ENCODE measurements at regions not wholly inside any gene's neighbourhood (a gene's known extent, or its start where the extent isn't known, plus 50 kb on each side); places are given as distances from the start of the nearest gene placed in this dataset.

DNA sequence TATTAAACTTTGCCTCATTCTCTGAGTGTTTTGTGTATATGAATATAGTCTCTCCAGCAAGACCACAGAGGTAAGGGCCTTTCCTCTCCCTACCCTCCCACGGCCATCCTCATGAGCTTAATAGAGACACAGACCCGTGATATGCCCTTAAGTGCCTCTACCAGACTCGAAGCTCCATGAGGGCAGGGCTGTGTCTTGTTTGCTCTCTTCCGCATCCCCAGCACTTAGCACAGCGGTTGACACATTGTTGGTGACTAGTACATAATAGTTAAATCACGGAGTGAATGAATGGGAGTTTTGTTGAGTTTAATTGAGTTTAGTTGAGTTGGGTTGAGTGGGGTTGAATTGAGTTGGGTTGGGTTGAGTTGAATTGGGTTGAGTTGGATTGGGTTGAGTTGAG is 122.3 kb downstream of the ZFP36L2 start:
- TF ChIP-seq, protein P1, sequence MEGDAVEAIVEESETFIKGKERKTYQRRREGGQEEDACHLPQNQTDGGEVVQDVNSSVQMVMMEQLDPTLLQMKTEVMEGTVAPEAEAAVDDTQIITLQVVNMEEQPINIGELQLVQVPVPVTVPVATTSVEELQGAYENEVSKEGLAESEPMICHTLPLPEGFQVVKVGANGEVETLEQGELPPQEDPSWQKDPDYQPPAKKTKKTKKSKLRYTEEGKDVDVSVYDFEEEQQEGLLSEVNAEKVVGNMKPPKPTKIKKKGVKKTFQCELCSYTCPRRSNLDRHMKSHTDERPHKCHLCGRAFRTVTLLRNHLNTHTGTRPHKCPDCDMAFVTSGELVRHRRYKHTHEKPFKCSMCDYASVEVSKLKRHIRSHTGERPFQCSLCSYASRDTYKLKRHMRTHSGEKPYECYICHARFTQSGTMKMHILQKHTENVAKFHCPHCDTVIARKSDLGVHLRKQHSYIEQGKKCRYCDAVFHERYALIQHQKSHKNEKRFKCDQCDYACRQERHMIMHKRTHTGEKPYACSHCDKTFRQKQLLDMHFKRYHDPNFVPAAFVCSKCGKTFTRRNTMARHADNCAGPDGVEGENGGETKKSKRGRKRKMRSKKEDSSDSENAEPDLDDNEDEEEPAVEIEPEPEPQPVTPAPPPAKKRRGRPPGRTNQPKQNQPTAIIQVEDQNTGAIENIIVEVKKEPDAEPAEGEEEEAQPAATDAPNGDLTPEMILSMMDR (conservative IDR thresholded peaks at IDR 0.05; ENCODE audit: low read length) = no peak
- TF ChIP-seq EZH2phosphoT487 (IDR thresholded peaks at IDR 0.05; ENCODE audit: borderline replicate concordance) = no peak

Data from Loucy (cell line).